NT2/D1 (cell line): ENCODE measurements at regions not wholly inside any gene's neighbourhood (a gene's known extent, or its start where the extent isn't known, plus 50 kb on each side); places are given as distances from the start of the nearest gene placed in this dataset.

ENCODE experiments used
- YY1 ChIP-seq: IDR thresholded peaks from 2 replicates; pipeline ENCODE4 v1.6.1; 2011; ENCODE audit not compliant: insufficient read length, insufficient read depth
- ZNF274 ChIP-seq: IDR thresholded peaks from 2 replicates; pipeline ENCODE4 v1.6.1; 2011; ENCODE audit warnings: mild to moderate bottlenecking, low read depth, low read length

DNA sequence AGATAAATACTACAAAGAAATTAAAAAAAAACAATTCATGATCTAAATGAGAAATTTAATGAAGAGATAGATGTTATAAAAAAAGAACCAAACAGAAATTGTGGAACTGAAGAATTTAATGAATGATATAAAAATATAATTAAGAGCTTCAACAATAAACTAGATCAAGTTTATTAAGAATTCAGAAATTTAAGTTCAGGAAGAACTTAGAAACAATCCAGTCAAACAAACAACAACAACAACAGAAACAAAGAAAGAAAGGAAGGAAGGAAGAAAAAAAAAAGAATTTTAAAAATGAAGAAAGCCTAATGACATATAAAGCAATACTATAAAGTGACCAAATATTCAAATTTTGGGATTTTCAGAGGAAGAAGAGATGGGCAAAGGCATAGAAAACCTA lies 157.3 kb upstream of the FOXN2 start:
- TF ChIP-seq ZNF274 = no peak
- TF ChIP-seq YY1 = no peak
